ENCODE measurements at regions not wholly inside any gene's neighbourhood (a gene's known extent, or its start where the extent isn't known, plus 50 kb on each side); places are given as distances from the start of the nearest gene placed in this dataset.

DNA sequence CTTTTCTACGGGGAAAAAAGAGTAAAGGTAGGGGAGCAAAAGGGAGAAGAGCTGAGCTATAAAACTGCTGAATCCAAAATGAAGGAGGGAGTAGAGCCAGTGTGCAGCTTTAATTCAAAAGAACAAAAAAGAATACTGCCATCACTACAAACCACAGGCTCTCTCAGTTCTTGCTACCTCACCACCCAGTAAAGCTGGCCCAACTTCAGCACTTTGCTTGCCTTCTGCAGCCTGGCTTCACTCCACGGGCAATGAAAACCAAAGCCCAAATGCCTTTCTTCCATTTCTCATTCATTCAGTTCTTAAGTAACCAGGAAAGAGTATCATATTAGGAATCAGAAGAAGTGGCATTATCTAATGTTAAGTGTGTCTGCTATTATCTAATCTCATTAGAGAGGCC lies 376.8 kb downstream of the BCOR start:
- DNase-seq (ENCODE audit: extremely low read depth, low read depth) = no peak
- TF ChIP-seq, protein P1, sequence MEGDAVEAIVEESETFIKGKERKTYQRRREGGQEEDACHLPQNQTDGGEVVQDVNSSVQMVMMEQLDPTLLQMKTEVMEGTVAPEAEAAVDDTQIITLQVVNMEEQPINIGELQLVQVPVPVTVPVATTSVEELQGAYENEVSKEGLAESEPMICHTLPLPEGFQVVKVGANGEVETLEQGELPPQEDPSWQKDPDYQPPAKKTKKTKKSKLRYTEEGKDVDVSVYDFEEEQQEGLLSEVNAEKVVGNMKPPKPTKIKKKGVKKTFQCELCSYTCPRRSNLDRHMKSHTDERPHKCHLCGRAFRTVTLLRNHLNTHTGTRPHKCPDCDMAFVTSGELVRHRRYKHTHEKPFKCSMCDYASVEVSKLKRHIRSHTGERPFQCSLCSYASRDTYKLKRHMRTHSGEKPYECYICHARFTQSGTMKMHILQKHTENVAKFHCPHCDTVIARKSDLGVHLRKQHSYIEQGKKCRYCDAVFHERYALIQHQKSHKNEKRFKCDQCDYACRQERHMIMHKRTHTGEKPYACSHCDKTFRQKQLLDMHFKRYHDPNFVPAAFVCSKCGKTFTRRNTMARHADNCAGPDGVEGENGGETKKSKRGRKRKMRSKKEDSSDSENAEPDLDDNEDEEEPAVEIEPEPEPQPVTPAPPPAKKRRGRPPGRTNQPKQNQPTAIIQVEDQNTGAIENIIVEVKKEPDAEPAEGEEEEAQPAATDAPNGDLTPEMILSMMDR (IDR thresholded peaks at IDR 0.05; ENCODE audit: low read depth, low read length) = no peak

DNA sequence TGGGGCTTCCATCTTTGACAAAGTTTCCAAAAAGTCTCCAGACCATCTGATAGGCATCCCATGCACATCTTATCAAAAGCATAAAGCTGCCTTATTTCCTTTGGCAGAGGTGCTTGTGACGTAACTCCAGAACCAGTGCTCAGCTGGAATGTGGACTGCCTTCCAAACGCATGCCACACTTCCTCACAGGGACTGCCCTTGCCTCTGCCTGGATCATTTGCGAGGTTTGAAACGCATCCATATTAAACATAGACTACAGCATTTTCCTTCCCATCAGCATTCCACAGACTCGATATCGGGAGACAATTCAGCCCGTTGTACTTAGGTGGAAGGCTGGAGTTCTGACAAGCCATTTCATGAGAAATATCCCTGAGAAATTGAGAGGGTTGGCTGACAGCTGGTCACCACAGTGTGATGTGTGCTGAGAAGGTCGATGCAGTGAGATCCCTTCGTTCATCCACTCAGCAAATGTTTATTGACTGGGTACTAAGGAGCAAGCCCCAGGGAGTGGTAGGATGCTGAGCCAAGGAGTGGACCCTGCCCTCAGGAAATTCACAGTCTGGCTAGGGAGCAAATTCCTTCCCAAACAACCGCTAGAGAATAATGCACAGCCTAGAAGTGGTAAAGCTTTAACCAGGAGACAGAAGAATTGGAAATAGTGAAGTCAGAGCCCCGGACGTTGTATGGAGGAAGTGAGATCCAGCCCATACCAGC lies 376.0 kb downstream of the BCOR start:
- DNase-seq (ENCODE audit: extremely low read depth, low read depth) = no peak
- TF ChIP-seq, protein P1 (IDR thresholded peaks at IDR 0.05; ENCODE audit: low read depth, low read length) = no peak

DNA sequence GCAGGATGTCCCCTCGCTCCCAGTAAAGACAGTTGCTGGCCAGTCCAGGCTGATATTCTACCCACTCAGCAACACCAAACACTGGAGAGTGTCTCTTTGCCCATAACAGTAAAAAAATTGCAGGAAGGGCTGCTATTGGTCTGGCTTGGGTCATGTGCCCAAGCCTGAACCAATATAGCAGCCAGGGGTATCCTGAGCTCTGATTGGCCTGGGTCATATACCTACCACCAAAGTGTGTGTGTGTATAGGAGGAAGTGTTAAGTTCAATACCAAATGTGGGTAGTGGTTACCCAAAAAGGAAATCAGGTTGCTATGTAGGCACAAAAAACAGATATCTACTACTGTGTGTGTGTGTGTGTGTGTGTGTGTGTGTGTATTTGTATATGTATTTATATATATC lies 373.2 kb downstream of the BCOR start:
- no peak for DNase-seq (ENCODE audit: extremely low read depth, low read depth)
- TF ChIP-seq, protein P1 (IDR thresholded peaks at IDR 0.05; ENCODE audit: low read depth, low read length) = no peak

DNA sequence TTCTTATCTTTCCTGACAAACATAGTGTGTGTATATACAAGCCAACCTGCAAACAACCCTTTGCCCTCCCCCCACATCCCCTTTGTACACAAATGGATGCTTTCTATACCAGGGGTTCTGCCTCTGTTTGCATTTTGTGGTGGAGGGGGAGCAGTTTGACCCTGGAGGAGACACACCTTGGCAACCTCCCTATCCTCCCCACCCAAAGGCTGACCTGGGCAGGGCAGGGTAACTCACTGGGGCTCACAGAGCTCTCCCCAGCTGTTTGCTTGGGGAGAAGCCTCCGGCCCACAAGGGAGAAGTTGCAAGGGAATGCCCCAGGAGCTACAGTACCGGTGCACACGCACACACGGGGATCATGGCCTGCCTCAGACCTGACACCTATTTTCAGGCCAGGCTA lies 372.6 kb downstream of the BCOR start:
- no peak for DNase-seq (ENCODE audit: extremely low read depth, low read depth)
- TF ChIP-seq, protein P1 (IDR thresholded peaks at IDR 0.05; ENCODE audit: low read depth, low read length) = no peak

DNA sequence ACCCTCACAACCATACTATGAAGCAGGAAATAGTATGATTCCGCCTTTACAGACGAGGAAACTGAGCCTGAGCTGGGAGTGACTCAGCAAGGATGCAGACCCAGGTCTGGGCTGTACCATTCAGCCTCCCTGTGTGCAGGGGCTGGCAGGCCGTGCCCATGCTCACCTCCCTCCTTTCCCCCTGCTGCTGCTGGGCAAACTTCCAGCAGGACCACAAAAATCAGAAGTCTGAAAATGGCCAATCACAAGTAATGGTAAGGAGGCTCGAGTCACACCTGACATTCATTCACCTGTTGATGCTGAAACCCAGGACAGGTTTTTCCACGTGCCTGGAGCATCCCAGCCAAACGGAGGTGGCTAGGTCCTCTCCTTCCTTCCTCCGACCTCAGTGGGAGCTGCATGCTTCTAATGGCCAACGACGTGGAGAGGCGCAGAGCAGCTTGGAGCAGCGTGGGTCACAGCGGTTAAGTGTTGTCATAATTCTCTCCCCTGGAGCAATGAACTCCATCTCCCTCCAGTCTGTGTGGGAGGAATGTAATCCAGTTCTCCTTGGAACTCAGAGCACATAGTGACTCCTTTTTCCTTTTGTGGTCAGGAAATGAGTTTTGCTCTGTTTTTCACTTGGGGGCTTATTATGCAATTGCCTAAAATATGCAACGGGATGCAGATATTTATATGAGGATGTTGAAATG lies 371.7 kb downstream of the BCOR start:
- no peak for DNase-seq (ENCODE audit: extremely low read depth, low read depth)
- TF ChIP-seq, protein P1 (IDR thresholded peaks at IDR 0.05; ENCODE audit: low read depth, low read length) = no peak

DNA sequence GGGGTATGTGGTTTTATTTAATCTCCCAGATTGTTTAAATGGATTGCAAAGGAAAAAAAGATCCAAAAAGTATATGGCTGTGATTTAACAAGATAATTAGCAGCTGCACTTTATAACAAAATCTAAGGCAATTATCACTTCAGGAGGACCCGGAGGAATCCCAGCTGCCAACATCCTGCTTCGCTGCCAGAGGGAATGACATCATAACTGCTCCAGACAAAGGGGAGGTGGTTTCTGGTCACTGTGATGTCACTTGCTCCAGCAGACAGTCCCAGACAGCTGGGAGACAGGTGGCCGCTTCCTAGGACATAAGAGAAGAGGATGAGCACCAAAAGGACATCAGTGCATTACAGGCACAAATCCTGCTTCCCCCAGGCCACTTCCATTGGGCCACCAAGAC lies 371.0 kb downstream of the BCOR start:
- DNase-seq (ENCODE audit: extremely low read depth, low read depth) = no peak
- TF ChIP-seq, protein P1 (IDR thresholded peaks at IDR 0.05; ENCODE audit: low read depth, low read length) = no peak

DNA sequence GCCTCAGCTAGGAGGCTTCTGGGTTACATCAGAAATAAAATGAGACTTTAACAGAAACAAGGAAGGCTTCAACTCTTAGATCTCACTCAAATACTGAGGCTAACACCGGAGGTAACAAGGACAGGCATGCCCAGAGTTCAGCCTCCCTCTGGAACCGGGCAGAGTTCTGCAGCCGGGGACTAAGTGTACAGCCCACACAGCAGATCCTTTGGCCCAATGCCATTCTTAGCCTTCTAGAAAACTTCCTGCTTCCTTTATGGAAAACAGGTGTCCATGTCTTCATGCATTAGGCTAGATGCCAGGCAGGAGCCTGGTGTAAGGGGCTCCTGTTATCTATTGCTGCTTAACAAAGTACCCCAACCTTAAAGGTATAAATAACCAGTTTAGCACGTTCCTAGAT lies 369.7 kb downstream of the BCOR start:
- DNase-seq (ENCODE audit: extremely low read depth, low read depth) = no peak

More for the DNA sequence above, 369.7 kb downstream of the BCOR start:
- TF ChIP-seq, protein P1 (IDR thresholded peaks at IDR 0.05; ENCODE audit: low read depth, low read length) = no peak

Data from AG09319 (cell line).